Stimulated activated CD4-positive, alpha-beta T cell treated with anti-CD3 and anti-CD28 coated beads, Interleukin-12 subunit alpha, Interleukin-12 subunit beta, amount 100 ng/mL, for 24 hours (primary cell): ENCODE measurements at regions not wholly inside any gene's neighbourhood (a gene's known extent, or its start where the extent isn't known, plus 50 kb on each side); places are given as distances from the start of the nearest gene placed in this dataset.

ENCODE experiments used
- DNase-seq, 2 experiments: peaks; one replicate each; pipeline ENCODE4 v3.0.0-alpha.2; 2020; ENCODE audit warnings: low read depth in 2 of 2

DNA sequence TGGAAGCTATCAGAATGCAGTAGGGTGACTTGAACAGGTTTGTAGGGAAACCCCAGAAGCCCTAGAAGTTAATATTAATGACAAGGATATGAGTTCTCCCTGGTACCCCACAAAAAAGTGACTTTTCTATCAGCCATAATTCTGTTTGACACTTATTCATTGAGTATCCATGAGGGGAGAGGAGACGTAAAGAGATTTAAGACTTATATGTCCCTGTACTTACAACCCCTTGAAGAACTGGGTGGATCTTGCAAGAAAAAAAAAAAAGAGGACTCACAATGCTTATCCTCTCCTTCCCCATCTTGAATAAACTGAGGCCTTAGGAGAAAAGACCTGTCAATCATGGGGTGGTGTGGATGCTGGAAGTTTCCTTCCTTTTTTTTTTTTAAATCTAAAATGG lies 203.5 kb downstream of the CBLN1 start:
- no peak for DNase-seq

DNA sequence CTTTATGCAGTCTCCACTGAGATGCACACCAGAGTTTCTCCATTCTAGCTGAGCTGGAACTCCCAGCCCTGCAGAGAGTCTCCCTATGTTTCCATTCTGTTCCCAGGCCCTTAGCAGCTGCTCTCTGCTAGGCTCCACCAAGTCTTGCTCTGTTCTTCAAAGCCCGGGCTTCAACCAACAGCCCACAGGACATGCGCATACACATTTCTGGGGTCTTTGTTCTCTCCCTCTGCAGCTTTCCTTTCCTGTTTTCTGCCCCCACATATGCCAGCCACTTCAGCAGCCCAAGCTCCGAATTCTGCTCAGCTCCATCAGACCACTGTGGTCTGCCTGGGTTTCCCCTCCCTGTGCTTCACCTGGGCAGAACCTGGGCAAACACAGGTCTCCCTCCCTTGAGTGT lies 205.9 kb downstream of the CBLN1 start:
- no peak for DNase-seq

DNA sequence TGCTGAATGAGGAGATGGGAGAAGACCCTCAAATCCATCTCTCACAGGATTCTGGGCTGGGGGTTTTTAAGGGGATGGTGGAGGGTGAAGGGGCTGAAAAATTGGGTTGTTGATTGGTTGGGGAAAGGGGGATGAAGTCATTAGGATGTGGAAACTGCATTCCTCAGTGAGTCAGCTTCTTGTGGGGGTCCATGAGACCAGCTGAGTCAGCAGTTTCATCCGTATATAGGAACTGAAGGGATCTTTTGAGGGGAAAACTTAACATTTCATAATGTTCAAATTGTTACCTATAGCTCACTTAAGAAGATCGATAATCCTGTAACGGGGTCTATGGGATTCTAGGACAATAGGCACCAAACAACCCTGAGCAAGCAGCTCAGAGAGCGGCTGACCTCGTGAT lies 213.4 kb downstream of the CBLN1 start:
- no peak for DNase-seq

DNA sequence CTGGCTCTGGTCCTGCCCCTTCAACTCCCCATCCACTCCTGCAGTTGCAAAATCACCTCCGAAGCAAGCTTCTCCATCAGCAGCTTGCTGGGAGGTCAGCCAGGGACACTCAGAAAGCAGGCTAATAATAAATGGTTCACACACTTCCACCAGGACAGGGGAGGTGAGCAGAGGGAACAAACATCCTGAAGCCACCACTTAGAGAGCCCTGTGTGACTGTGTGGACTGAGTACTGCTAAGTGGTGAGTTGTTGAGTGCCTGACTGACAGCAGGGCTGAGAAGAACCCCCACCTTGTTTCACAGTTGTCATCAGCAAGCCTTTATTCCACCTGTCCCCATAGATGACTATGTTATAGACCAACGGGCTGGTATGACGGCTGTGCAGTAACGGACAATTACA lies 213.9 kb downstream of the CBLN1 start:
- no peak for DNase-seq

GRCh38 chr16:49061137-49061714 lies 220.4 kb downstream of the CBLN1 start:
- DNase-seq: no peak

GRCh38 chr16:49060728-49061127 lies 220.9 kb downstream of the CBLN1 start:
- DNase-seq: no peak

DNA sequence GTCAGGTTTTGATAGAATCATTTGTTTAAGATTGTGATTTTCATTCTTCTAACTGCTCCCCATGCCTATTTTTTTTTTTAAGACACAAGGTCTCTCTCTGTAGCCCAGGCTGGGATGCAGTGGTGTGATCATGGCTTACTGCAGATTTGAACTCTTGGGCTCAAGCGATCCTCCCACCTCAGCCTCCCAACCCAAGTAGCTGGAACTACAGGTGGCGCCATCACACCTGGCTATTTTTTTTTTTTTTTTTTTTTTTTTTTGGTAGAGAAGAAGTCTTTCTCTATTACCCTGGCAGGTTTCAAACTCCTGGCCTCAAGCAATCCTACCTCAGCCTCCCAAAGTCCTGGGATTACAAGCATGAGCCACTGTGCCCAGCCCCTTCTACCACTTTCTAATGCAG lies 223.3 kb downstream of the CBLN1 start:
- no peak for DNase-seq

- DNase-seq: no peak
Measured at GRCh38 chr16:49057936-49058335, 223.7 kb downstream of the CBLN1 start.

- no peak for DNase-seq
Measured at GRCh38 chr16:49057391-49057790, 224.2 kb downstream of the CBLN1 start.

- DNase-seq: no peak
Measured at GRCh38 chr16:49056546-49056945, 225.1 kb downstream of the CBLN1 start.

DNA sequence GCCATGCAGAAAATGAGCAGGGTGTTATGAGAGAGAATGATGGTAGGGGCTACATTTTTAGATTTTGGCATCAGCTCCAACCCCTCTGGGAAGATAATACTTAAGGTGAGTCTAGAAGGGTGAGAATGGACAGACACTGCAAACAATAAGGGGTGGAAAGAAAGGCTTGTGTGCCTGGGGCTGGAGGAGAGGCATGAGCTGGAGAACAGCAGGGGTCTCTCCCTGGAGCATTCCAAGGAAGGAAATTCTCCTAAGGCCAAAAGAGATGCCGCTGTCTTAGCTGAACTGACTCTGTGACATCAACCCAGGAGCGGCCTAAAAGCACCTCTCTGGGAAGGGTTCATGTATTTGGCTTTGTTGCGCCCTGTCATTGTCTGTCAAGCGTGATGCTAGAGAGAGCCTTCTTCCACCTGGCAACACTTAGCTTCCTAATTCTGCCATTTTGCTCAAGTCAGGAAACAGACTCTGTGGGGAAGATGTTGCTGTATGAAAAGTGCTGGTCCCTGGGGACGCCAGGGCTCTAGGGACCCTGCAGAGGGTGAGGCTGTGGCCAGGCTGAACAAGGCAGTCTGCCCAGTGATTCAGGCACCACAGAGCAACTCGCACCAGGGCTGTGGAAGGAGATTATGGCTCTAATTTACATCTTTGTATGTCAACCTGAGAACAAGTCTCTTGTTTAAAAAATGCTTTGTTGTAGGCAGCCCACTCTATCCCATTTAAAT lies 225.7 kb downstream of the CBLN1 start:
- DNase-seq: no peak

DNA sequence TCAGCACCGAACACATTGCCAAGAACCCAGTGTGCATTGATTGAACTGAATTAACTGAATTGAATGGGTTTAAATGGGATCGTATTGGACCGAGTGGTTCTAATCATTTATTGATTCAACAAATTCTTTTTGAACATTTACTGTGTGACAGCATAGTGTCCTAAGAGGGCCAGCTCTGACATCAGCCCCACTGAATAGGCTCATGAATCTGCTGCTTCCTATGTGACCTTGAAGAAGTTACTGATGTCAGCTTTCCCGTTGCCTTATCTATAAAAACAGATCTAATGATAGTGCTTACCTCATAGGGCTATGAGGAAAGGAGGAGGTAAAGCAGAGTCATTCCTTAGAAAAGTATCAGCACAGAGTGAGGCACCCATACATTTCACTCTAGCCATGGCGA lies 226.3 kb downstream of the CBLN1 start:
- DNase-seq: no peak

DNA sequence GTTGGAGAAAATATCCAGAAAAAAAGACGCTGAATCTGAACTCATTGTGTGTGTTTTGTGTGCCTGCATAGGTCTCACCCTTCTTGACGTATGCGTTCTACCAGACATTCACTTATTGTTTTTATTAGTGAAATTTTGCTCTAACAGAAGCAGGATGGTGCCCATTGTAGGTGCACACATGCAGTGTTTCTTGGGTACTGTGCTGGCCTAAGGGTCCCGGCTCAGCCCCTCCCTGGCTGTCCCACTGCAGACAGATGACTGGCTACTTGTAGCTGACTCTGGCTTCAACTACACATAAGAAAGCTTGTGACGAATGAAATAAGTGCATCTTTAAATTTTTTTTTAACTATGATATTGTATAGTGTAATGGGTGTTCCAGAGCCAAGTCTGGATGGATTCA lies 227.0 kb downstream of the CBLN1 start:
- DNase-seq: no peak

DNA sequence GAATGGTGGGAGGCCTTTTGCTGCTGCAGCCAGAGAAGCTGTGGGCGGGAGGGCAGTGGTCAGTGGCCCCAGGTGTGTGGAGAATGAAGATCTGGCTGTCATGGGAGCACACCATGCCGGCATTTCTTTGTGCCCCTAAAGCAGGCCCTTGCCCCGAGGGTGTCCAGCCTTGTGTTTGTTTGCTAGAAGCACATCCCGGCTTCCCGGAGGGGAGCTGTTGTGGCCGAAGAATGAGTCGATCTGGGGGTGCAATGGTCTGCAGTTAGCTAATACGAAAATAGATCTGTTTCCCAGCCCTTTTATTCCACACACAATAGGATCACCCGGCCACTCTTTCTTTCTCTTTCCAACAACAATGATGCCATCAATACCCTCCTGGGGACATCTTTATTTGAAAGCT lies 228.8 kb downstream of the CBLN1 start:
- DNase-seq: no peak

DNA sequence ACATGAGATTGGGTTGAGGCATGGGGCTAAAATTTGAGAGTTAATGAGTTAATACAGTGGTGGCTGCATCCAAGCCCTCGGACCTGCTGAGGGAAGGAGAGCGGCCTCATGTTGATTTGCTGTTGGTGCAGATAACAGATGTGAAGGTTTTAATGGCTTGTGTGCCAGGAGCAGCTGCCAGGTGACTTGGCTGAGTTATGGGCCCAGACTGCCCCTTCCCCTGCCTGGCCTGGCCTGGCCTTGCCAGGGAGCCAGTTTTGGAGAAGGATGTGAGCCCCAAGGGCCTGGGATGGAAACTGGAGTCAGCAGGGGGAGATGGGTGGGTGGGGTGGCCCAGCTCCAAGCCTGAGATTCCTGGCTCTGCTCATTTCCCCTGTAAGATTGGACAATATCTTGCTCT lies 230.1 kb downstream of the CBLN1 start:
- no peak for DNase-seq

GRCh38 chr16:49050607-49051006 lies 231.0 kb downstream of the CBLN1 start:
- no peak for DNase-seq

- no peak for DNase-seq
Measured at GRCh38 chr16:49049644-49050043, 232.0 kb downstream of the CBLN1 start.

- DNase-seq: no peak
Measured at GRCh38 chr16:49049191-49049590, 232.4 kb downstream of the CBLN1 start.

DNA sequence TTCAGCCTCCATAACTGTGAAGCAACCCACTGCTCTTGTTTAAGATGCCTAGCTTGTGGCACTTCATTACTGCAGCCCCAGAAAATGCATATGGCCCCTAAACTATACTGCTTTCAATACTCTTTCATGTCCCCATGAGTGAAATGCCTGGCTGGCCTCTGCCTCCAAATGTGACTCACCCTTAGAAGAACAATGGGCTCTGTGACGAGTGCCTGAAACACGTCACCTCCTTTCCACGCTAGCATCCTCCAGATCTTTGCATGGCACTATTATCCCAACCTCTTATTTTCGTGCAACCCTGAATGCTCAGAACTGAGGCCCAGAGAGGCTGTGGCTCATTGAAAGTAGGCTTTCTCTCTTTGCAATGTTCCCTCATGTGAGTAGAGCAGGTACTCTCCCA lies 233.1 kb downstream of the CBLN1 start:
- no peak for DNase-seq

- DNase-seq: no peak
Measured at GRCh38 chr16:49036126-49036525, 245.5 kb downstream of the CBLN1 start.

DNA sequence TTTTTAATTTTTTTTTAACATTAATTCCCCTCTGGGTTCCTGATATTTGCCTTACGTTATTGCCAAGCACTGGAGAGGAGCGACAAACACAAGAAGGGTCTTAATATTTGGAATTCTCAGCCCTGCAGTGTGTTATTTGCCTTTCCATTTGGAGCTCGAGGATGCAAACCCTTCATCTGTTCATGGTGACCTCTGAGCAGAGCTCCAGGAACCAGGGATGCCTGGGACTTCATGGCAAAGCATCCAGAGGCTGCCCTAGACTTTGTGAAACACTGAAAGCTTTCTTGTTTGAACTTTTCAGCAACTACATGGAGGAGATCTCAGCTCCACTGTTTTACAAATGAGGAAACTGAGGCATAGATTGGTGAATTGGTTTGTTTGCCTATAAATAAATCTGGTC lies 254.2 kb downstream of the CBLN1 start:
- no peak for DNase-seq

DNA sequence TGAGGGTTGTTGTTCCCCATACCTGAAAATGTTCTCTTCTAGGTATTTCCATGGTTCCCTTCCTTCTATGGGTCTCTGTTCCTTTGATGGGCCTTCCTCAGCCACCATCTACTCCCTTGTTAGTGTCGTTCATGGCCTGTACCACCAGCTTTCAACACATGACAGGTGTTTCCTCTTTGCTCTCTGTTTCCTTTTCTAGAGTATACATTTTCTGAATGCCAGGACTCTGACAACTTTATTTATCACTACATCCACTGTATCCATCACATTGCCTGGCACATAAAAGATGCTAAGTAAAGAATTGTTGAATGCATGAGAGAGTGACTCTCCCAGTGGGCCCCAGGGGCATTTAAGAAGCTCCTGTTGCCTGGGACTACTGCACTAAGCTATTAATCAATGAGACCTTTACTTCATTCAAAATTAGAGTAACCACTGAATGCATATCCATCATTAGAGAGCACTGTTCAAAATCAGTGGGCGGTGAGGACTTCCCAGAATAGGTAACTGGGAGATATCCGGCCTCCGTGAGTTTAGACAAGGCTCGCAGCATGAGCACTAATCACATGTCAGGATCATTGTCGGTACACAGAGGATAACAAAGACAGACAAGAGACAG lies 255.0 kb downstream of the CBLN1 start:
- no peak for DNase-seq

DNA sequence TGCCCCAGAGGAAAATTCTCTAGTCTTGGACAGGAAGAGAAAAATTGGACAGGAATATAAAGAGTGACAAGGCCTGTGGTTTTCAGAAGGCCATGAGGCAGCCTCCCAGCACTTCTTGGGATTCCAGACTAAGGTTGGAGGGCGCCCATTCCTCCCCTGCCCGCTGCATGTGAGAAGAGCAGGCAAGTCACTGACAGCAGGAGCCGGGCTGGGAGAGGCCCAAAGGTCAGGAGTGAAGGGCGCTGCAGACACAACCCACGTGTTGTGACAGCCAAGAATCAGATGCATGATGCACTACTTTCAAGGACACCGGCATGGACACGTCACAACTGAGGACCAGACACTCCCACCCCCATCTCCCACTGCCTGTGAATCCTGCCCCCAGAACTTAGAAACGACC lies 256.7 kb downstream of the CBLN1 start:
- no peak for DNase-seq

DNA sequence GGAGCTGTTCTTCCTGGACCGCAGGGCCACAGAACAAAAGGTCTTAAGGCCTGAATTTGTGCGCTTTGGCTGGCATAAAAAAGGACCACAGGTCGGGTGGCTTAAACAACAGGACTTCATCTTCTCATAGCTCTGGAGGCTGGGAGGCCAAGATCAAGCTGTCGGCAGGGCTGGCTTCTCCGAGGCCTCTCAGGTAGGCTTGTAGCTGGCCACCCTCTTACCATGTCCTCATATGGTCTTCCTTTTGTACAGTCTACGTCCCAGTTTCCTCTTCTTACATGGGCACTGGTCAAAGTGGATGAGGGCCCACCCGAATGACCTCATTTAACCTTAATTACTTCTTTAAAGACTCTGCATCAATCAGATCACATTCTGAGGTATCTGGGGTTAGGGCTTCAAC lies 257.6 kb downstream of the CBLN1 start:
- DNase-seq: no peak
